MM.1S (cell line): ENCODE measurements at regions not wholly inside any gene's neighbourhood (a gene's known extent, or its start where the extent isn't known, plus 50 kb on each side); places are given as distances from the start of the nearest gene placed in this dataset.

Source experiments
- CTCF ChIP-seq: fragments of 300-600 bp; sonication (generic); IDR thresholded peaks from 2 replicates; pipeline ENCODE4 v1.5.1; 2016; ENCODE audit warnings: antibody characterized with exemption, low read length, mixed read lengths
- EZH2 ChIP-seq: fragments of 300-600 bp; sonication (generic); optimal IDR thresholded peaks from 2 replicates; pipeline ENCODE3; 2017; ENCODE audit warnings: low read depth, mild to moderate bottlenecking, antibody characterized with exemption, low read length, mixed read lengths
- EZH2phosphoT487 ChIP-seq: fragments of 300-600 bp; sonication (generic); IDR thresholded peaks from 2 replicates; pipeline ENCODE4 v1.6.1; 2018; ENCODE audit warnings: antibody characterized with exemption, low read length

GRCh38 chr16:66120656-66121055, 245.8 kb upstream of the CDH5 start:
- TF ChIP-seq CTCF (no peak), EZH2phosphoT487 (no peak), EZH2 (no peak)
